IPS-NIHi7 (cell line): ENCODE measurements at regions not wholly inside any gene's neighbourhood (a gene's known extent, or its start where the extent isn't known, plus 50 kb on each side); places are given as distances from the start of the nearest gene placed in this dataset.
"Not testable (repeated sequence)": the region's sequence is repeated elsewhere in the genome, so short reads cannot be mapped to it uniquely, and the experiment has no call there.

Experiments used
- DNase-seq: peaks from one replicate; pipeline ENCODE4 v3.0.0; 2012; ENCODE audit warnings: mixed read lengths; ENCODE audit errors: extremely low spot score

DNA sequence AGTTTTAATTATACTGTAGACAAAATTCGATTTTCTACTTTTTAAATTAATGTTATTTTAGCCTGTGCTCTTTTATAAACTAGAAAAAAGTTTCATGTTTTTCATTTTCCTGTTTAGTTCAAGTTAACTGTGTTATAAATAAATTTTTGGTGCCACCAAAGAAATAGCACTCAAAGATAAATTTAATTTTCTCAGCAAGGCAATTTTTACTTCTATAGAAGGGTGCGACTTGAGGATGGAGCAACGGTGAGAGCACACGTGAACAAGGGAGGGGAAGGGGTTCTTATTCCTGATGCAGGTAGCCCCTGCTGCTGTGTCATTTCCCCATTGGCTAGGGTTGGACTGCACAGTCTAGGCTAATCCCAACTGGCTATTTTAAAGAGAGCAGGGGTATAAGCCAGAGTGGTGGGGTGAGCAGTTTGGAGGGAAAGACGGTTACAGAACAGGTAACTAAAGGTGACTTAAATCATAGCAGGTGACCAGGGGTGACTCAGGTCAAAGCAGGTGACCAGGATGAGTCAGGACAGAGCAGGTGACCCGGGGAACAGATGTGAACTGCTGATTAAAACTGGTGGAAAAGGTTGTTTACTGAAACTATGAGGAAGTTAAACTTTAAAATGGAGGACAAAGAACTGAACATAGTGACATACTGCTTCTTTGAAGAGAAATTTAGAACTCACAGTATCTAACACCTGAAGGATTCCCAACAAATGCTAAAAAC is 104.6 kb upstream of the GPBP1 start:
- no peak for DNase-seq

DNA sequence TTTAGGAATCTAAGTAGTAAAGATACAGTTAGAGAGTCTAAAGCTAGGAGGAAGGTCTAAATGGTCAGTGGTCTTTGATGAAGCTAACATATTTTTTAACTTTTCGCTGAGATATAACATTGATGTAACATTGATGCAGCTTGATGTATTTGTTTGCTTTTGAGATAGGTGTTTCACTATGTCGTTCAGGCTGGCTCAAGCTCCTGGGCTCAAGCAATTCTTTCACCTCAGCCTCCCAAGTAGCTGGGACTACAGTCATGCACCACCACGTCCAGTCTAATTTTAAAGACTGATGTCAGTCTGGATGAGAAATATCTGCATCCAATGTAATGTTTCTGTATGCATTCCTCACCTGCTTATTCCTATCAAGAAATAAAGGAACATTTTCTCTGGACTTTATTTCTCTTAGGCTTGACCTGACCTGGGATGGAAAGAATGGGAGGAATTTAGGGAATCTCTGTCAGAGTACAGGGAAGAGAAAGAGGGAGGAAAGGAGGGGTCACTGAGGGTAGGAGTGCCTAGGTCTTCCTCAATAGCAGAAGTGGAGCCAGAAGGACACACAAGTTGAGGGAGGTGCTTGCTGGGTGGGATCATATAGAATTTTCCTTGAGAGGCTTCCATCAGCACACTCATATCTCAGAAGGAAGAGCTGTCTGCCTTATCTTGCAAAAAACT is 101.5 kb upstream of the GPBP1 start:
- DNase-seq = peak; percentile 67

DNA sequence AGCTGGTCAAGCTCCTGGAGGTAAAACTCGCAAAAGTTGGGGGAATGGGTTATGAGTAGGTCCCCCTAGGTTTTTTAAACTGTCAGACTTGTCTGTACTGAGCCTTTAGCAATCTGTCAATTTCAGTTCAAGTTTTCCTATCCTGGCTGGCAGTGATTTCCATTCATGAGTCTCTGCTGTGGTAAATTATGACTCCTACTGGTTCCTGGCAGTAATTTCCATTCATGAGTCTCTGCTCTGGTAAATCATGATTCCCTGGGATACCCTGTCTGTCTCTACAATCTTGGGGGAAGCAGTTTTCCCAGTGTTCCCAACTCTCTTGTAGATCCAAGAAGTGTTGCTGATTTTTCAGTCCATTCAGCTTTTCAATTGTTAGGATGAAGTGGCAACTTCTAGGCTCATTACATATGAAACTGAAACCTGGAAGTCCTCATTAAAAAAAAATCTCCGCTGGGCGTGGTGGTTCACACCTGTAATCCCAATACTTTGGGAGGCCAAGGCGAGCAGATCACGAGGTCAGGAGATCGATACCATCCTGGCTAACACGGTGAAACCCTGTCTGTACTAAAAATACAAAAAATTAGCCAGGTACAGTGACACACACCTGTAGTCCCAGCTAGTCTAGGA is 91.3 kb upstream of the GPBP1 start:
- peak; percentile 35 for DNase-seq

DNA sequence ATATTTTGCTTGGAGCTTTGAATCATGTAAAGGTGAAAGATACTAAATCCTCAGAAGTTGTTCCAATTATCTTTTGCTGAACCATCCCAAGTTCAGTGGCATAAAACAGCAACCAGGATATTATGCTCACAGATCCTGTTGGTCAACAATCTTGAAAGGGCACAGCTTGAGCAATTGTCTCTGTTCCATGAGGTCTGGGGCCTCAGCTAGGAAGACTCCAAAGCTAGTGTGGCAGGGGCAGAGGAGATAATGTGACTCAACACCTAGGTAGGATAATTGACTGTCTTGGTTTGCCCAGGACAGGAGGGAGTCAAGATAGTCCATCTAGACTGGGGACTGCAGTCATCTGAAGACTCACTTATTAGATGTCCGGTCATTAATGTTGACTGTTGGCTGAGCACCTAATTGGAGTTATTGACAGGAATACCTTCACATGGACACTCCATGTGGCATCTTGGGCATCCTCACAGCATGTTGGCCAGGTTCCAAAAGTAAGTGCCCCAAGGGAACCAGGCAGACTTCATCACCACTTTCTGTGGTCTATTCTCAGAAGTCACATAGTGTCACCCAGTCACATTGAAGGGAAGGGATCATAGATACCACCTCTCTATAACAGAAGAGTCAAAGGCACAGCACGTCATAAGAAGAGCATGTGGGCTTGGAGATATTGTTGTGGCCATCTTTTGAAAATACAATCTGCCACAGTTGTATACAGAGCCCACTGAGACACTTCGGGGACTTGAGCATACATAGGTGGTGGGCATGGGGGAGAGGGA is 88.4 kb upstream of the GPBP1 start:
- DNase-seq = no peak

DNA sequence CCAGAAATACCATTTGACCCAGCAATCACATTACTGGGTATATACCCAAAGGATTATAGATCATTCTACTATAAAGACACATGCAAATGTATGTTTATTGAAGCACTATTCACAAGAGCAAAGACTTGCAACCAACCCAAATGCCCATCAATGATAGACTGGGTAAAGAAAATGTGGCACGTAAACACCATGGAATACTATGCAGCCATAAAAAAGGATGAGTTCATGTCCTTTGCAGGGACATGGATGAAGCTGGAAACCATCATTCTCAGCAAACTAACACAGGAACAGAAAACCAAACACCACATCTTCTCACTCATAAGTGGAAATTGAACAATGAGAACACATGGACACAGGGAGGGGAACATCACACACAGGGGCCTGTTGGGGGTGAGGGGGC is 85.9 kb upstream of the GPBP1 start:
- not testable (repeated sequence) for DNase-seq

DNA sequence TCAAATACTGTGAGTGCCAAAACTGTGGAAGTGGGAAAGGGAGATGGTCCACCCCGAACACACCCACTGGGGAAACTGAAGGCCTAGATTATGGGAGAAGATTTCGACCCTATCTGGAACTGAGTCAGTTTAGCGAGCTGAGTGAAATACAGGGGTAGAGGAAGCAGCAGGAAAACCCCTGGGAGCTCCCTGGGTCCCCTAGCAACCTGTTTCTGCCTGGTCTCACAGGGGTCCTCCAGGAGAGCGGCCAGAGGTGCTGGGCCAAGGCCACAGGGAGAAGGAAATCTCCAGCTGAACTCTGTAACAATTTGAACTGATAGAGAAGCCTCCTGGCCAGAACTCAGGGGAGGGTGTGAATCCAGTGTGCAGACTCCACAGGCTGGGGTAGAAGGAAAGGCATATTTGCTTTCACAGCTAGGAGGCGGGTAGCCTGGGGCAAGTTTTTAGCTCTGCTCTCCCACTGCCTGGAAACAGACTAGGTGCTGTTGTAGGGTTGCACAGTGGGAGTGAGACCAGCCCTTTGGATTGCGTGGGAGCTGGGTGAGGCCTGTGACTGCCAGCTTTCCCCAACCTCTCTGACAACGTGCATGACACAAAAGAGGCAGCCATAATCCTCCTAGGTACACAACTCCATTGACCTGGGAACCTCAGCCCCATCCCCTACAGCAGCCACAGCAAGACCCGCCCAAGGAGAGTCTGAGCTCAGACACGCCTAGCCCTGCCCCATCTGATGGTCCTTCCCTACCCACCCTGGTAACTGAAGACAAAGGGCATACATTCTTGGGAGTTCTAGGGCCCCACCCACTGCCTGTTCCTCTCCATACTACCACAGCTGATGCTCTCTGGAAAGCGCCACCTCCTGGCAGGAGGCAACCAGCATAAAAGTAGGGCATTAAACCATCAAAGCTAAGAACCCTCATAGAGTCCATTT is 78.8 kb upstream of the GPBP1 start:
- no peak for DNase-seq

DNA sequence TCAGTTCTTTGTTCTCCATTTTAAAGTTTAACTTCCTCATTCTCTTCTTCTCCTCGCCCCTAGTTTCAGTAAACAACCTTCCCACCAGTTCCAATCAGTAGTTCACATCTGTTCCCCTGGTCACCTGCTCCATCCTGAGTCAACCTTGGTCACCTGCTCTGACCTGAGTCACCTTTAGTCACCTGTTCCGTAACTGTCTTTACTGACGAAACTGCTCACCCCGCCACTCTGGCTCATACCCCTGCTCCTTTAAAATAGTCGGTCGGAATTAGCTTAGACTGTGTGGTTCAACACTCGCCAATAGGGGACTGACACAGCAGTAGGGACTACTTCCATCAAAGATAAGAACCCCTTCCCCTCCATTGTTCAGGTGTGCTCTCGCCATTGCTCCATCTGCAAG is 76.3 kb upstream of the GPBP1 start:
- DNase-seq = no peak

DNA sequence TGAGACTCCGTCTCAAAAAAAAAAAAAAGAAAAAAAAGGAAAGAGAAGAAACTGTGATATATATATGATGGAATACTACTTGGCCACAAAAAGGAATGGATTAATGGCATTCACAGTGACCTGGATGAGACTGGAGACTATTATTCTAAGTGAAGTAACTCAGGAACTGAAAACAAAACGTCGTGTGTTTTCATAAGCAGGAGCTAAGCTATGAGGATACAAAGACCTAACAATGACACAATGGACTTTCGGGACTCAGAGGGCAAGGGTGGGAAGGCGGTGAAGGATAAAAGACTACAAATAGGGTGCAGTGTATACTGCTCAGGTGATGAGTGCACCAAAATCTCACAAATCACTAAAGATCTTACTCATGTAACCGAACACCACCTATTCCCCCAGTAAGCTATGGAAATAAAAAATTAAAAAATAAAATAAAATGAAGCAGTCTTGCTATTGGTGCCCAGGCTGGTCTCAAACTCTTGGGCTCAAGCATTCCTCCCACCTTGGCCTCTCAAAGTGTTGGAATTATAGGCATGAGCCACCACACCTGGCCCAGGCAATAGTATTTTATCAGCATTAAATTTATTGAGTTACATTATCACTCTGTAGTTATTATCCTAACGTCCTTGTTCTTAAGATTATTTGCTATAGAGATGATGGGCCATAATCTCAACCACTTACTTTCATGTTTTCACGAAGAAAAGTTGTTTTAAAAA is 71.5 kb upstream of the GPBP1 start:
- no peak for DNase-seq

DNA sequence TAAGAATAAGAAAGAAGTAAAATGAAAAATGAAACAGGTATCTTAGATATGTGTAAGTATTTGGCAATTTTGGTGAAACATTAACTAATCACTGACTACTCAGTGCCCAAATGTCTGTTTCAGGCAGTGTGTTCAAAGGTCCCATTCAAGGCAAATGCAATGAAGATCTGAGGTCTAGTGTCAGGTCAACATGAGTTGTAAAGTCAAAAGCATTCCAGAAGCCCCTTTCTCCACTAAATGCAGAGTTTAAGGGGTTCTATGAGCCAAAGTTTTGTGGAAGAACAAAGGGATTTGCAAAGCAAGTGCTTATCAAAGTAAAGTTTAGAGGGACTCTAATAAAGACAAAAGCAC is 71.0 kb upstream of the GPBP1 start:
- no peak for DNase-seq

DNA sequence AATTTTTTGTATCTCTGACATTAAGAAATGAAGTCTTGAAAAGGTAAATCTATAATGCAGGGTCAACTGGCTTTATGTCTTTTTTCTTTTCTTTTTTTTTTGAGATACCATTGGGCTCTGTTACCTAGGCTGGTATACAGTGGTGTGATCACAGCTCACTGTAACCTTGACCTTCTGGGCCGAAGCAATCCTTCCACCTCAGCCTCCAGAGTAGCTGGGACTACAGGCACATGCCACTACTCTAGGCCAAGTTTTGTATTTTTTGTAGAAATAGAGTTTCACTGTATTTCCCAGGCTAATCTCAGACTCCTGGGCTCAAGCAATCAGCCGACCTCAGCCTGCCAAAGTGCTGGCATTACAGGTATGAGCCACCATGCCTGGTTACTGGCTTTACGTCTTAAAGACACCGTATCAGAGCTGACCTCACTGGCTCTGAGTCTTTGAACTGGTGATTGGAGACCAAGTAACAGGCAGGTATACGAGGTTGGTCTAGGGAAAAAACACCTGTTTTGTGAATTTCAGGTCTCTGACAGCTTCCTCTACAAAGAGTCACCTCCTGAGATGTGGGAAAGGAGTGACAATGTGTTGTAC is 70.4 kb upstream of the GPBP1 start:
- DNase-seq = no peak

DNA sequence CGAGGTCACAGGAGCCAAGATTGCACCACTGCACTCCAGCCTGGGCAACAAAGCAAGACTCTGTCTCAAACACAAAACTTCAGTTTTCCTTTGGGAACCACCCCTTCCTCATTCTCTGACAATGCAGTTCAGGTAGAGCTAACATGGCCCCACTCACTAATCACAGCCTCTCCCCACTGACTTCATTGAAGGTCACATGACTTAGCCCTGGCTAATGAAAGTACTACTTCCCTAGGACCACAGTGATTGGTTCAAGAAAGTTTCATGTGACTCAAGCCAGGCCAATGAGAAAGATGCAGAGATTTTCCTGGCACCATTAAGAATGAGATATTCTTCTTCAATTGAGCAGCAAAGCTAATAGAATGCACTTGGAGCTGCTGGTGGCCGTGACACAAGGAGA is 67.2 kb upstream of the GPBP1 start:
- no peak for DNase-seq

DNA sequence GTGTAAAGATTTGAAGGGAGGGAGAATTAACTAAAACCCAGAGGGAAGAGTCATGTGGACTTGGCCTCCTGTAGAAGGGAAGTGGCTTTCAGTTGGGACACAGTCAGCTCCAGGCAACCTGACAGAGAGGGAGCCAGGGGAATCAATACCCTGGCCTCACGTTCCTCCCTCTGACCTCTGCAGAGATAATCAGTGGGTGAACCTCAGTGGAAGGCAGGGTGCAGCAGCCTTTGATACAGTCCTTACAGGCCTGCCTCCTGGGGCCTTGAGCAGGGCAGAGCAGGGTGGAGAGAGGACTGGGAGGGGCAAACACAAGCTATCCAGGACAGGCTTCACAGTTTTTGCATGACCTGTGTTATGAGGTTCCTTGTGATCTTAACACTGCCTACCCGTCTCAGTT is 61.9 kb upstream of the GPBP1 start:
- no peak for DNase-seq

DNA sequence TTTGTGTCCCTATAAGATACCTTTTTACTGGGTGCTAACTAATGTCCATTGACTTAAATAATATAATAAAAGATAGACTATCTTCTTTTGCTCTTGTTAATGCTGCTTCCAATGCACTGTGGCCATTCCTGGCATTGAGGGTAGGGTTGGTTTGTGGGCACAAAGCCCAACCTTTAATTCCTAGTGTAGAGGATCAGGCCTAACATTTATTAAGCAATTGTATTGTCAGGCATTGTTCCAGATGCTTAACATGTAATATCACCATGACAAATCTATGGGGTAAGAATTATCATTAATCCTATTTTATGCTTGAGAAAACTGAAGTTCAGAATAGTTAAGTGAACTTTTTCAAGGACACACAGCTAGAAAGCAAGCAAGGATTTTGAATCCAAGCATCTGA is 60.4 kb upstream of the GPBP1 start:
- no peak for DNase-seq

DNA sequence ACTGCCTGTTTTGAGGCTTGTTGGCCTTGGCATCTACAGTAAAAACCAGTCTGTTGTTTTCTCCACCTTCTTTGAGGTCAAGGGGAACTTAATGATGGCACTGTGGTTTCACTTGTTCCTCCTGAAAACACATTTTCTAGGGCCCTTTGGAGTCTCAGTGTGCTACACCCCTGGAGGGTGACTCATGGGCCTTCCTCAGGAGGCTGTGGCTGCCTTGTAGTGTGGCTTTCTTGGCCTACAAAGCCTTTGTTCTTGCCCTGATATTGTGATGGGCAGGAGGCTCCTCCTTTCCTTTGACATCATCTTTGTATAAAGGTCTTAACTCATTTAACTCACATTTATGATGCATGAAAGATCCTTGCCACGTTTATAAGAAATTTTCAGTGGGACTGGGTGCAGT is 56.3 kb upstream of the GPBP1 start:
- DNase-seq = no peak

DNA sequence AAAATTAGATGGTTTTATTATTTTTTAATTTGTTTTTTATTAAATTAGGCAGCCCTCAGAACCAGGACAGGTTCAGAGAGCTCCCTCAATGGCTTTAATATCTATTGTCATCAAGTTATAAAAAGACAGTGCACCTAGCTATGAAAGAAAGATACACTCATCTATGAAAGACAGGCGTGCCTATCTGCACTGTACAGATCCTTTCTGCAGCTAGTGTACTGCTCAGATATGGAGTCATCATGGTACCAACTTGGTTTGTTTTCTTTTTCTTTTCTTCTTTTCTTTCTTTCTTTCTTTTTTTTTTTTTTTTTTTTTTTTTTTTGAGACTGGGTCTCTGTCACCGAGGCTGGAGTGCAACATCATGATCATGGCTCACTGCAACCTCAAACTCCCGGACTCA is 54.8 kb upstream of the GPBP1 start:
- DNase-seq = no peak

DNA sequence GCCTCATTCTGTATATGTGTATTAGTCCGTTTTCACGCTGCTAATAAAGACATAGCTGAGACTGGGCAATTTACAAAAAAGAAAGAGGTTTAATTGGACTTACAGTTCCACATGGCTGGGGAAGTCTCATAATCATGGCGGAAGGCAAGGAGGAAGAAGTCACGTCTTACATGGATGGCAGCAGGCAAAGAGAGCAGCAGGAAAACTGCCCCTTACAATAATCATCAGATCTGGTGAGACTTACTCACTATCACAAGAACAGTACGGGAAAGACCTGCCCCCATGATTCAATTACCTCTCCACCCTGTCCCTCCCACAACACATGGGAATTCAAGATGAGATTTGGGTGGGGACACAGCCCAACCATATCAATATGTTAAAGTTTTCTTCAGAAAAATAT is 49.8 kb upstream of the GPBP1 start:
- no peak for DNase-seq
